Common myeloid progenitor, CD34-positive (primary cell): ENCODE measurements at regions not wholly inside any gene's neighbourhood (a gene's known extent, or its start where the extent isn't known, plus 50 kb on each side); places are given as distances from the start of the nearest gene placed in this dataset.
A peak's percentile ranks its signal among the peaks of the same experiment; 100 is the strongest.

Experiments
- CTCF ChIA-PET: fragments of 350-600 bp; sonication (Branson Sonifier 250); formaldehyde crosslinking; loops from one replicate; lab custom pipeline; 2021; ENCODE audit warnings: antibody characterized with exemption; lab: Charles Lee
- POLR2A ChIA-PET: fragments of 350-600 bp; sonication (Branson Sonifier 250); formaldehyde crosslinking; loops from one replicate; lab custom pipeline; 2021; ENCODE audit warnings: antibody characterized with exemption; lab: Charles Lee
- DNase-seq, 3 donors: peaks; one replicate each; pipeline versions ENCODE4 v3.0.0 to v3.0.0-alpha.2; 2013
- H3K27ac ChIP-seq, 2 experiments: 1 replicate in 1 of 2; 2 replicates in 1 of 2; pipeline ENCODE4 v1.7.0; 2013; ENCODE audit warnings: inconsistent platforms in 2 of 2, low read length in 2 of 2, mild to moderate bottlenecking in 2 of 2, low read depth in 1 of 2, moderate library complexity in 1 of 2; ENCODE audit not compliant: severe bottlenecking in 2 of 2, insufficient read depth in 1 of 2, poor library complexity in 1 of 2
- H3K27me3 ChIP-seq, 5 experiments: replicated peaks in 2 of 5; 1 replicate in 3 of 5; 2 replicates in 2 of 5; pipeline versions ENCODE4 v1.6.1 to v1.7.0; 2013; ENCODE audit warnings: low read length in 4 of 5, mild to moderate bottlenecking in 2 of 5, moderate library complexity in 2 of 5, inconsistent platforms in 1 of 5; ENCODE audit not compliant: insufficient read depth in 5 of 5, control insufficient read depth in 4 of 5
- H3K36me3 ChIP-seq, 4 experiments: 1 replicate in 2 of 4; 2 replicates in 2 of 4; pipeline versions ENCODE4 v1.6.1 to v1.7.0; 2013; ENCODE audit warnings: low read length in 3 of 4, control low read depth in 1 of 4, mild to moderate bottlenecking in 1 of 4; ENCODE audit not compliant: control insufficient read depth in 4 of 4, insufficient read depth in 4 of 4
- H3K4me1 ChIP-seq, 4 experiments: 1 replicate in 3 of 4; 2 replicates in 1 of 4; pipeline versions ENCODE4 v1.6.1 to v1.7.1; 2013; ENCODE audit warnings: low read length in 3 of 4, mild to moderate bottlenecking in 3 of 4, control low read depth in 1 of 4, inconsistent platforms in 1 of 4, moderate library complexity in 1 of 4; ENCODE audit not compliant: control insufficient read depth in 4 of 4, insufficient read depth in 4 of 4; ENCODE audit errors: control extremely low read depth in 1 of 4
- H3K4me3 ChIP-seq, 7 experiments: 1 replicate in 4 of 7; 2 replicates in 3 of 7; pipeline versions ENCODE4 v1.5.1 to v1.7.0; 2013; ENCODE audit warnings: mild to moderate bottlenecking in 7 of 7, low read length in 6 of 7, moderate library complexity in 6 of 7, inconsistent platforms in 2 of 7, low read depth in 2 of 7, control low read depth in 1 of 7; ENCODE audit not compliant: insufficient read depth in 4 of 7, control insufficient read depth in 1 of 7; ENCODE audit errors: extremely low read depth in 1 of 7
- H3K9me3 ChIP-seq, 5 experiments: 1 replicate in 4 of 5; 2 replicates in 1 of 5; pipeline versions ENCODE4 v1.6.1 to v1.7.1; 2013; ENCODE audit warnings: low read length in 4 of 5, mild to moderate bottlenecking in 2 of 5, inconsistent platforms in 1 of 5, low read depth in 1 of 5, moderate library complexity in 1 of 5; ENCODE audit not compliant: control insufficient read depth in 4 of 5, insufficient read depth in 2 of 5; ENCODE audit errors: control extremely low read depth in 1 of 5
- WGBS: methylation state at CpG from one replicate; pipeline ENCODE4 v1.1.5; 2013; ENCODE audit not compliant: insufficient coverage; 5-methylcytosine and 5-hydroxymethylcytosine counted together

DNA sequence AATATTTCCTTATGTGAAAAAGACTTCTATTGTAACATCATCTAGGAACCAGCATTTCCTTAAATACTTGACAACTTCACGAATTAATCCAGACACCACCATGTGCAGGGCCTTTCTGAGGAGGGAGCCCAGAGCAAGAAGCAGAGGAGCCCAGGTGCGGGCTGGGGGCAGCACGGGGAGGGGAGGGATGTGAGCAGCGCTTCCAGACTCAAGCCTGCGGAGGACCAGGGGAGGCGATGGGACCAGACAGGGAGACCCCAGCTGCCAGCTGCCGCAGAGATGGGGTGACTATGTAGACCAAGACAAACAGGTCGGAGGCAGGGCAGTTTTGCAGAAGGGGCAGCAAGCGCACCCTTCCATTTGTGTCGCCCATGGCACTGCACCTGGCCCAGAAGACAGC, 596.1 kb downstream of the IRX1 start:
- Histone ChIP-seq H3K9me3 (no peaks in the 10 kb centered on the region), H3K27ac (no peak overlapping the region), H3K4me3 (no peak overlapping the region), H3K36me3 (no peaks in the 10 kb centered on the region), H3K27me3 (no peaks in the 10 kb centered on the region), H3K4me1 (peaks cover 0 to 4% (median under 1%) of the 10 kb centered on the region in 4 experiments)
- ChIA-PET POLR2A (no interaction called here), CTCF (no interaction called here)
- DNase-seq, result no peak
- whole genome bisulfite sequencing, result 97% methylated on average over 9 of the region's 10 CpGs

GRCh38 chr5:4192111-4192510, 596.5 kb downstream of the IRX1 start:
- 100% methylated on average over 5 of the region's 10 CpGs for WGBS
- Histone ChIP-seq H3K36me3 (no peaks in the 10 kb centered on the region), H3K27ac (no peak overlapping the region), H3K4me3 (no peak overlapping the region), H3K27me3 (no peaks in the 10 kb centered on the region), H3K9me3 (no peaks in the 10 kb centered on the region), H3K4me1 (peaks cover 0 to 7% (median 2%) of the 10 kb centered on the region in 4 experiments)
- POLR2A ChIA-PET, result no interaction called here
- CTCF ChIA-PET, result no interaction called here
- DNase-seq, result no peak

GRCh38 chr5:4196744-4197143, 601.1 kb downstream of the IRX1 start:
- Histone ChIP-seq H3K36me3 (no peaks in the 10 kb centered on the region), H3K9me3 (no peaks in the 10 kb centered on the region), H3K27ac (no peak overlapping the region), H3K4me3 (no peak overlapping the region), H3K27me3 (peaks cover 0 to 2% (median 0%) of the 10 kb centered on the region in 5 experiments), H3K4me1 (peaks cover 0 to 25% (median 9%) of the 10 kb centered on the region in 4 experiments)
- ChIA-PET CTCF (interaction anchor here (1.5 kb wide), 1 partner anchor 99 kb away, joined by 4 read pairs; no protein-coding TSS in a partner anchor), POLR2A (no interaction called here)
- DNase-seq, result no peak
- 68% methylated on average over 5 of the region's 8 CpGs for WGBS

DNA sequence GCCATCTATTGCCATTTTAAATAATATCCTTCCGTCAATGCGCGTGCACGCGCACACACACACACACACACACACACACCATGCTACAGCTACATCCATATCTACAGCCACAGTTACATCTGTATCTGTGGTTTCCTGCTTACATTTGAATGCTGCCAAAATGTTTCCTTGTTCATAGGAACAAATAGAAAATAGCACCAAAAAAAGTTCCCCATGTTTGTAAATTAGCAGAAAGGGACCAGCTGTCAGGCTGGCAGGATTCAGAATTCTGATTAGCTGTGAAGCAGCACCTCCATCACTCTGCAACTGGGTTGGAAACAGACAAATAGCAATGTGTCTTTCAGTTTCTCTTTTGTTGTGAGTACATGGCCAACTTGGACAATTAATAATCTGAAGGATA, 601.5 kb downstream of the IRX1 start:
- no CpG with 5 or more reads among the region's 5 CpGs for WGBS
- H3K9me3 ChIP-seq, result no peaks in the 10 kb centered on the region
- CTCF ChIA-PET, result interaction anchor here (1.5 kb wide), 1 partner anchor 99 kb away, joined by 4 read pairs; no protein-coding TSS in a partner anchor
- H3K4me3 ChIP-seq, result peak overlapping the region in 1 of 7 experiments; percentile 60
- no peaks in the 10 kb centered on the region for H3K36me3 ChIP-seq
- DNase-seq, result peak; percentile 93 to 99 (median 96)
- peaks cover 0 to 25% (median 9%) of the 10 kb centered on the region in 4 experiments for H3K4me1 ChIP-seq
- H3K27ac ChIP-seq, result no peak overlapping the region
- peaks cover 0 to 2% (median 0%) of the 10 kb centered on the region in 5 experiments for H3K27me3 ChIP-seq
- POLR2A ChIA-PET, result no interaction called here

DNA sequence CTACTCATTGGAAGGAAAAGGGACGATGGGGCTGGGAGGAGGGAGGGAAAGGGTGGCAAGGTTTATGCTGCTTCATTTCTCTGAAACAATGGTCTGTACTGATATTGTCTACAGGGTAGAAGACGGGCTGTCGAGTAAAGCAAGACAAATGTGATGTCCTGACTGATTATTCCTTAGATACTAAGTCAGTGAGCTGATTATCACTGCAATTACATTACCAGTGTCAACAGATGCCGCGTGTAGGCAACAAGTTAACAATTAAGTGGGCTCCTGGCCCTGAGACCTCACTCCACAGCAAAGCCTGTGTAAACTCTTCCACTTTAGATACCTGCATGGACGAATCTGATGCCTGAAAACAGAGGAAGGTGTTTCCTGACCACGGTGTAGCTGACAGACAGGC, 602.8 kb downstream of the IRX1 start:
- H3K4me3 ChIP-seq, result no peak overlapping the region
- no peak overlapping the region for H3K27ac ChIP-seq
- 83% methylated on average over 4 of the region's 7 CpGs for WGBS
- peaks cover 0 to 2% (median 0%) of the 10 kb centered on the region in 5 experiments for H3K27me3 ChIP-seq
- no peak for DNase-seq
- H3K4me1 ChIP-seq, result peaks cover 0 to 25% (median 9%) of the 10 kb centered on the region in 4 experiments
- no peaks in the 10 kb centered on the region for H3K36me3 ChIP-seq
- POLR2A ChIA-PET, result no interaction called here
- H3K9me3 ChIP-seq, result no peaks in the 10 kb centered on the region
- CTCF ChIA-PET, result interaction anchor here (1.5 kb wide), 1 partner anchor 97 kb away, joined by 3 read pairs; no protein-coding TSS in a partner anchor

DNA sequence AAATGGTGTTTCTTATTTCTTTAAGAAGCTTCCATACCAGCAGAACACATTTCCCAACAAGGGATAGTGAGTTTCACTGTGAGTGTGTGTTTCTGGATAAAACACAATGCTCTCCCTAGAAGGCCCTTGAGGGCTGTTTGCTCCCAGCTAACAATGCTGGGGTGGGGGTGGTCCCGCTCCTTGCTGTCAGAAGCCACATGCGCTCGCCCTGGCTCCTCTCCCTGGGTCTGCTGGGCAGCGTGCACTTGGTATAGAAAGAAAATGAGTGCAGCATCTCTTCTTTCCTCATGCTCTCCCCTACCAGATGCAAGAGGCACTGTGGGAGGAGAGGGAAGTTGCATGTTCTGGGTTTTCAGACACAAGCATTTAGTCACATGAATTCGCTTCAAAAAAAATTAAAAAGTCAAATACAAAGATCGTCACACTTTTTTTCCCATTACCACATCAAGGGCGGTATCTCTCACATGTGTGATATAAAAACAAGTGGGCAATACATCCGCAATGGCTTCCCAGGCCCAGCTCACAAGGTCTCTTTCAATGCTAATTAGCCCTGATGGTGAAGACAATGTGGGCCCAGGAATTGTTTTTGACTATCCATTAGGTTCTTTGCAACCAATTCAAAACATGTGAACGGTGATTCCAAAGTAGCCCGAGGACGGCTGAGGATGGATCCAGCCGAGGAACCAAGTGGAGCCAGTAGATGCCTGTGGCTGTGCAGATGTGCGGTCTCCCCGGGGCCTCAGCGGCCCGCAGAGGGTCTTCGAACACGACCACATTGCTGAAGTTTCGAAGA, 603.6 kb downstream of the IRX1 start:
- CTCF ChIA-PET, result interaction anchor here (1.5 kb wide), 1 partner anchor 96 kb away, joined by 3 read pairs; no protein-coding TSS in a partner anchor
- no peak overlapping the region for H3K27ac ChIP-seq
- peaks cover 0 to 2% (median 0%) of the 10 kb centered on the region in 5 experiments for H3K27me3 ChIP-seq
- WGBS, result 95% methylated on average over 13 of the region's 19 CpGs
- H3K4me1 ChIP-seq, result peaks cover 0 to 25% (median 9%) of the 10 kb centered on the region in 4 experiments
- no peaks in the 10 kb centered on the region for H3K36me3 ChIP-seq
- no peak overlapping the region for H3K4me3 ChIP-seq
- DNase-seq, result no peak
- POLR2A ChIA-PET, result no interaction called here
- no peaks in the 10 kb centered on the region for H3K9me3 ChIP-seq

DNA sequence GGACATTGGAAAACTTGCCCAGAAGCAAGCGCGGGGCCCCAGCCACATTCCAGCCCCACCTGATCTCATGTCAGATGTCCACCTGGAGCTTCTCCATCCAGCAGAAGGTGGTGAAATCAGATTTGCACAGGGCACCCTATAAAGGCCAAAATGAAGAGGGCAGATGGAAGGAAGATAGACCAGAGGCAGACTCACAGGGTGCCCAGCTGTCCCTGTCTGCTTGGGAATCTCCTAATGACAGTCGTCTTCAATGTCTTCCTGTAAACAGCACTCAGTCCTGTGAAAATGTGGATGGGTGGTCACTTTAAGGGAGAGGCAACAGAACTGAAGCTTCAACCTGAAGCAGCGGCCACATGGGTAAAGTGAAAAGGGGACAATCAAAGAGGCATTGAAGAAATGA, 607.5 kb downstream of the IRX1 start:
- no peak for DNase-seq
- CTCF ChIA-PET, result no interaction called here
- H3K27me3 ChIP-seq, result peaks cover 0 to 2% (median 0%) of the 10 kb centered on the region in 5 experiments
- H3K36me3 ChIP-seq, result no peaks in the 10 kb centered on the region
- no peaks in the 10 kb centered on the region for H3K9me3 ChIP-seq
- no peak overlapping the region for H3K4me3 ChIP-seq
- no peak overlapping the region for H3K27ac ChIP-seq
- POLR2A ChIA-PET, result no interaction called here
- H3K4me1 ChIP-seq, result peaks cover 0 to 9% (median 4%) of the 10 kb centered on the region in 4 experiments
- WGBS, result 89% methylated on average over 2 of the region's 4 CpGs
